DND-41 (cell line): ENCODE measurements at regions not wholly inside any gene's neighbourhood (a gene's known extent, or its start where the extent isn't known, plus 50 kb on each side); places are given as distances from the start of the nearest gene placed in this dataset.

Experiments used
- CTCF ChIP-seq: IDR thresholded peaks from 2 replicates; pipeline ENCODE4 v1.5.1; 2012; ENCODE audit warnings: borderline replicate concordance, low read length, moderate library complexity, mild to moderate bottlenecking; ENCODE audit not compliant: poor library complexity, severe bottlenecking; ENCODE audit errors: extremely low read depth
- EZH2 ChIP-seq: IDR thresholded peaks from 3 replicates; pipeline ENCODE4 v1.6.1; 2012; ENCODE audit warnings: borderline replicate concordance, low read depth, mild to moderate bottlenecking, moderate library complexity, low read length, inconsistent platforms; ENCODE audit not compliant: severe bottlenecking

GRCh38 chr20:56748476-56749377 lies 119.6 kb downstream of the TFAP2C start:
- TF ChIP-seq CTCF (no peak), EZH2 (no peak)
